ENCODE measurements at regions not wholly inside any gene's neighbourhood (a gene's known extent, or its start where the extent isn't known, plus 50 kb on each side); places are given as distances from the start of the nearest gene placed in this dataset.

- no peaks in the 10 kb centered on the region for H3K36me3 ChIP-seq (ENCODE audit: control insufficient read depth in 4 of 4, insufficient read depth in 4 of 4, low read length in 3 of 4)
- peaks cover 0 to 49% (median 41%) of the 10 kb centered on the region in 4 experiments for H3K4me1 ChIP-seq (ENCODE audit: control extremely low read depth in 1 of 4, control insufficient read depth in 4 of 4, insufficient read depth in 4 of 4, low read length in 3 of 4)
- DNase-seq, result peak in 1 of 3 donors; percentile 30
- no peaks in the 10 kb centered on the region for H3K27me3 ChIP-seq (replicated peaks in 2 of 5; ENCODE audit: control insufficient read depth in 4 of 5, insufficient read depth in 5 of 5, low read length in 4 of 5)
- peaks cover 2 to 21% (median 5%) of the 10 kb centered on the region in 5 experiments for H3K9me3 ChIP-seq (ENCODE audit: control extremely low read depth in 1 of 5, control insufficient read depth in 4 of 5, insufficient read depth in 2 of 5, low read depth in 1 of 5, low read length in 4 of 5)
- no peak overlapping the region for H3K4me3 ChIP-seq (ENCODE audit: control insufficient read depth in 1 of 7, extremely low read depth in 1 of 7, insufficient read depth in 4 of 7, low read depth in 2 of 7, low read length in 6 of 7)
- no peak overlapping the region for H3K27ac ChIP-seq (ENCODE audit: insufficient read depth in 1 of 2, low read depth in 1 of 2, low read length in 2 of 2, poor library complexity in 1 of 2, severe bottlenecking in 2 of 2)
- CTCF ChIA-PET, result interaction anchor here (1.4 to 5.0 kb wide), 5 partner anchors 17 to 264 kb away, joined by 4 to 44 read pairs (median 7); no protein-coding TSS in a partner anchor
- POLR2A ChIA-PET, result interaction anchor here (0.6 kb wide), 1 partner anchor 261 kb away, joined by 3 read pairs; no protein-coding TSS in a partner anchor
- 75% methylated on average over 3 of the region's 4 CpGs for WGBS (ENCODE audit: insufficient coverage)
These were observed 414.3 kb upstream of the HS6ST1 start for GRCh38 chr2:128732976-128733431.

- ChIA-PET CTCF (interaction anchor here (1.4 to 5.0 kb wide), 6 partner anchors 11 to 265 kb away, joined by 4 to 44 read pairs (median 6); no protein-coding TSS in a partner anchor), POLR2A (no interaction called here)
- Histone ChIP-seq H3K9me3 (ENCODE audit: control extremely low read depth in 1 of 5, control insufficient read depth in 4 of 5, insufficient read depth in 2 of 5, low read depth in 1 of 5, low read length in 4 of 5) (peaks cover 2 to 21% (median 5%) of the 10 kb centered on the region in 5 experiments), H3K27ac (ENCODE audit: insufficient read depth in 1 of 2, low read depth in 1 of 2, low read length in 2 of 2, poor library complexity in 1 of 2, severe bottlenecking in 2 of 2) (no peak overlapping the region), H3K4me3 (ENCODE audit: control insufficient read depth in 1 of 7, extremely low read depth in 1 of 7, insufficient read depth in 4 of 7, low read depth in 2 of 7, low read length in 6 of 7) (no peak overlapping the region), H3K4me1 (ENCODE audit: control extremely low read depth in 1 of 4, control insufficient read depth in 4 of 4, insufficient read depth in 4 of 4, low read length in 3 of 4) (peaks cover 0 to 49% (median 41%) of the 10 kb centered on the region in 4 experiments), H3K36me3 (ENCODE audit: control insufficient read depth in 4 of 4, insufficient read depth in 4 of 4, low read length in 3 of 4) (no peaks in the 10 kb centered on the region), H3K27me3 (replicated peaks in 2 of 5; ENCODE audit: control insufficient read depth in 4 of 5, insufficient read depth in 5 of 5, low read length in 4 of 5) (no peaks in the 10 kb centered on the region)
- WGBS (ENCODE audit: insufficient coverage), result 90% methylated on average over 5 of the region's 5 CpGs
- DNase-seq, result no peak
These were observed 414.8 kb upstream of the HS6ST1 start for GRCh38 chr2:128733450-128733849.

GRCh38 chr2:128734521-128735295 is 416.0 kb upstream of the HS6ST1 start:
- Histone ChIP-seq H3K27me3 (replicated peaks in 2 of 5; ENCODE audit: control insufficient read depth in 4 of 5, insufficient read depth in 5 of 5, low read length in 4 of 5) (no peaks in the 10 kb centered on the region), H3K36me3 (ENCODE audit: control insufficient read depth in 4 of 4, insufficient read depth in 4 of 4, low read length in 3 of 4) (no peaks in the 10 kb centered on the region), H3K4me3 (ENCODE audit: control insufficient read depth in 1 of 7, extremely low read depth in 1 of 7, insufficient read depth in 4 of 7, low read depth in 2 of 7, low read length in 6 of 7) (peak overlapping the region in 2 of 7 experiments; percentile 17 to 21), H3K27ac (ENCODE audit: insufficient read depth in 1 of 2, low read depth in 1 of 2, low read length in 2 of 2, poor library complexity in 1 of 2, severe bottlenecking in 2 of 2) (no peak overlapping the region), H3K4me1 (ENCODE audit: control extremely low read depth in 1 of 4, control insufficient read depth in 4 of 4, insufficient read depth in 4 of 4, low read length in 3 of 4) (peaks cover 0 to 49% (median 41%) of the 10 kb centered on the region in 4 experiments), H3K9me3 (ENCODE audit: control extremely low read depth in 1 of 5, control insufficient read depth in 4 of 5, insufficient read depth in 2 of 5, low read depth in 1 of 5, low read length in 4 of 5) (peaks cover 0 to 11% (median 5%) of the 10 kb centered on the region in 5 experiments)
- 17% methylated on average over 37 of the region's 37 CpGs for WGBS (ENCODE audit: insufficient coverage)
- DNase-seq, result peak; percentile 84 to 95 (median 92)
- ChIA-PET POLR2A (interaction anchor here (1.0 to 1.2 kb wide), 2 partner anchors 19 to 418 kb away, joined by 3 to 7 read pairs; no protein-coding TSS in a partner anchor), CTCF (interaction anchor here (1.5 to 5.0 kb wide), 7 partner anchors 8 to 414 kb away, joined by 3 to 44 read pairs (median 5); no protein-coding TSS in a partner anchor)

GRCh38 chr2:128735296-128735960 is 416.8 kb upstream of the HS6ST1 start:
- CTCF ChIA-PET, result interaction anchor here (1.2 to 5.0 kb wide), 9 partner anchors 9 to 419 kb away, joined by 3 to 44 read pairs (median 4); no protein-coding TSS in a partner anchor
- H3K27me3 ChIP-seq (replicated peaks in 2 of 5; ENCODE audit: control insufficient read depth in 4 of 5, insufficient read depth in 5 of 5, low read length in 4 of 5), result no peaks in the 10 kb centered on the region
- H3K4me1 ChIP-seq (ENCODE audit: control extremely low read depth in 1 of 4, control insufficient read depth in 4 of 4, insufficient read depth in 4 of 4, low read length in 3 of 4), result peaks cover 0 to 49% (median 41%) of the 10 kb centered on the region in 4 experiments
- no peaks in the 10 kb centered on the region for H3K36me3 ChIP-seq (ENCODE audit: control insufficient read depth in 4 of 4, insufficient read depth in 4 of 4, low read length in 3 of 4)
- 88% methylated on average over 23 of the region's 26 CpGs for WGBS (ENCODE audit: insufficient coverage)
- H3K9me3 ChIP-seq (ENCODE audit: control extremely low read depth in 1 of 5, control insufficient read depth in 4 of 5, insufficient read depth in 2 of 5, low read depth in 1 of 5, low read length in 4 of 5), result peaks cover 0 to 4% (median 2%) of the 10 kb centered on the region in 5 experiments
- no peak overlapping the region for H3K27ac ChIP-seq (ENCODE audit: insufficient read depth in 1 of 2, low read depth in 1 of 2, low read length in 2 of 2, poor library complexity in 1 of 2, severe bottlenecking in 2 of 2)
- peak in 1 of 3 donors; percentile 33 for DNase-seq
- POLR2A ChIA-PET, result interaction anchor here (1.2 kb wide), 1 partner anchor 19 kb away, joined by 7 read pairs; no protein-coding TSS in a partner anchor
- peak overlapping the region in 1 of 7 experiments; percentile 21 for H3K4me3 ChIP-seq (ENCODE audit: control insufficient read depth in 1 of 7, extremely low read depth in 1 of 7, insufficient read depth in 4 of 7, low read depth in 2 of 7, low read length in 6 of 7)

- Histone ChIP-seq H3K27ac (ENCODE audit: insufficient read depth in 1 of 2, low read depth in 1 of 2, low read length in 2 of 2, poor library complexity in 1 of 2, severe bottlenecking in 2 of 2) (no peak overlapping the region), H3K9me3 (ENCODE audit: control extremely low read depth in 1 of 5, control insufficient read depth in 4 of 5, insufficient read depth in 2 of 5, low read depth in 1 of 5, low read length in 4 of 5) (no peaks in the 10 kb centered on the region), H3K4me1 (ENCODE audit: control extremely low read depth in 1 of 4, control insufficient read depth in 4 of 4, insufficient read depth in 4 of 4, low read length in 3 of 4) (peaks cover 0 to 49% (median 41%) of the 10 kb centered on the region in 4 experiments), H3K36me3 (ENCODE audit: control insufficient read depth in 4 of 4, insufficient read depth in 4 of 4, low read length in 3 of 4) (no peaks in the 10 kb centered on the region), H3K4me3 (ENCODE audit: control insufficient read depth in 1 of 7, extremely low read depth in 1 of 7, insufficient read depth in 4 of 7, low read depth in 2 of 7, low read length in 6 of 7) (peak overlapping the region in 3 of 7 experiments; percentile 54 to 71 (median 62)), H3K27me3 (replicated peaks in 2 of 5; ENCODE audit: control insufficient read depth in 4 of 5, insufficient read depth in 5 of 5, low read length in 4 of 5) (no peaks in the 10 kb centered on the region)
- ChIA-PET CTCF (interaction anchor here (0.7 to 5.0 kb wide), 13 partner anchors 9 to 419 kb away, joined by 3 to 44 read pairs (median 4); no protein-coding TSS in a partner anchor), POLR2A (interaction anchor here (0.5 to 1.0 kb wide), 2 partner anchors 18 to 1214 kb away, joined by 3 to 4 read pairs; no protein-coding TSS in a partner anchor)
- DNase-seq, result no peak
- 68% methylated on average over 14 of the region's 16 CpGs for WGBS (ENCODE audit: insufficient coverage)
These were observed 417.5 kb upstream of the HS6ST1 start for GRCh38 chr2:128736046-128736688.

GRCh38 chr2:128736689-128737545 is 418.2 kb upstream of the HS6ST1 start:
- DNase-seq, result peak; percentile 65 to 81 (median 80)
- peaks cover 0 to 49% (median 41%) of the 10 kb centered on the region in 4 experiments for H3K4me1 ChIP-seq (ENCODE audit: control extremely low read depth in 1 of 4, control insufficient read depth in 4 of 4, insufficient read depth in 4 of 4, low read length in 3 of 4)
- no peaks in the 10 kb centered on the region for H3K27me3 ChIP-seq (replicated peaks in 2 of 5; ENCODE audit: control insufficient read depth in 4 of 5, insufficient read depth in 5 of 5, low read length in 4 of 5)
- H3K27ac ChIP-seq (ENCODE audit: insufficient read depth in 1 of 2, low read depth in 1 of 2, low read length in 2 of 2, poor library complexity in 1 of 2, severe bottlenecking in 2 of 2), result no peak overlapping the region
- H3K36me3 ChIP-seq (ENCODE audit: control insufficient read depth in 4 of 4, insufficient read depth in 4 of 4, low read length in 3 of 4), result no peaks in the 10 kb centered on the region
- ChIA-PET POLR2A (interaction anchor here (0.5 to 1.0 kb wide), 2 partner anchors 17 to 1214 kb away, joined by 3 to 4 read pairs; no protein-coding TSS in a partner anchor), CTCF (interaction anchor here (0.7 to 5.0 kb wide), 13 partner anchors 10 to 420 kb away, joined by 3 to 44 read pairs (median 4); no protein-coding TSS in a partner anchor)
- 38% methylated on average over 70 of the region's 71 CpGs for WGBS (ENCODE audit: insufficient coverage)
- peak overlapping the region in 6 of 7 experiments; percentile 13 to 71 (median 44) for H3K4me3 ChIP-seq (ENCODE audit: control insufficient read depth in 1 of 7, extremely low read depth in 1 of 7, insufficient read depth in 4 of 7, low read depth in 2 of 7, low read length in 6 of 7)
- no peaks in the 10 kb centered on the region for H3K9me3 ChIP-seq (ENCODE audit: control extremely low read depth in 1 of 5, control insufficient read depth in 4 of 5, insufficient read depth in 2 of 5, low read depth in 1 of 5, low read length in 4 of 5)
